Hematopoietic multipotent progenitor cell treated with erythropoietin and hydrocortisone succinate and interleukin-3 and kit ligand, for 15 days (in vitro differentiated cells): ENCODE measurements at regions not wholly inside any gene's neighbourhood (a gene's known extent, or its start where the extent isn't known, plus 50 kb on each side); places are given as distances from the start of the nearest gene placed in this dataset.
"Not testable (repeated sequence)": the region's sequence is repeated elsewhere in the genome, so short reads cannot be mapped to it uniquely, and the experiment has no call there.

Experiments
- DNase-seq: peaks from one replicate; pipeline ENCODE4 v3.0.0-alpha.2; 2015; ENCODE audit warnings: low spot score

DNA sequence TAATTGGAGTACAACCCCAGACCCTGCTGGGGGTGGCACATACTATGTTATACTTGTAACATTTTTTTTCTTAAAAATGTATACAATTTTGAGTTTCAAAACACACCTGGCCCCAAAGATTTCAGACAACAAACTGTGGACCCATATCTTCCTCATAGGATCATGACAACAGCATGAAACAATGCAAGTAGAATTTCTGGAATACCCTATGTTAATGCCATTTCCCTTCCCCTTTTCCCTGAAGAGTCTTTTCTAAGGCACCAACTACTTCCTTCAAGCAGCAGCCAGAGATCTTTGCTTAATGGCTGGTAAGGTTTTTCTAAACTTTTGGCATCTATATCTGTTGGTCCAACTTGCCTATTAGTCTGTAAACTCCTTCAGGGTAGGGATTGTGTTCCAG is 99.9 kb upstream of the SERBP1 start:
- no peak for DNase-seq

DNA sequence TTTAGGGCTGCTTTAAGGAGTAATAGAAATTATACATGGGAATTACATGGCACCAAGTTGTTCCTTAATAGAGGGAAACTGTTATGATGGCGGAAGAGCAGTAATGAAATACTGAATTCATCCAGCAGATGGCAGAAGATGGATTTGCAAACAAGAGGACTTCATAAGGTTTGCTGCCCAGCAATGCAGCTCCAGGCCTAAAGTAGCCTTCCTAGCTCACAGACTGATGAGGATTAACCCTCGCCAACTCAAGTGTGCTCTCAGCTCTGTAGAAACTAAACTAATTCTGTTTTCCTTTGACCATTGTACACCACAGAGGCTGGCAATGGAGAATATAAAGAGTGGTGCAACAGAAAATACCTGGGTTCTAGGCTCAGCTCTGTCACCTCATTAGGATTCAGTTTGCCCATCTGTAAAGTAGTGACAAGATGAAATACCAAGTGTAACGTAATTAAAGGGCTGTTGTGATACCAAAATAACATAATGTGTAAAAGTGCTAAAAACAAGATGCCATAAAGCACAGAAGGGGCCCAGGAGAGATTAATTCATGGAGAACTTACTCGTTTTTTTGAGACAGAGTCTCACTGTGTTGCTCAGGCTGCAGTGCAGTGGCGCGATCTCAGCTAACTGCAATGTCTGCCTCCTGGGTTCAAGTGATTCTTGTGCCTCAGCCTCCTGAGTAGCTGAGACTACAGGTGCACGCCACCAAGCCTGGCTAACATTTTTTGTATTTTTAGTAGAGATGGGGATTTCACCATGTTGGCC is 102.4 kb upstream of the SERBP1 start:
- DNase-seq: peak; percentile 57

DNA sequence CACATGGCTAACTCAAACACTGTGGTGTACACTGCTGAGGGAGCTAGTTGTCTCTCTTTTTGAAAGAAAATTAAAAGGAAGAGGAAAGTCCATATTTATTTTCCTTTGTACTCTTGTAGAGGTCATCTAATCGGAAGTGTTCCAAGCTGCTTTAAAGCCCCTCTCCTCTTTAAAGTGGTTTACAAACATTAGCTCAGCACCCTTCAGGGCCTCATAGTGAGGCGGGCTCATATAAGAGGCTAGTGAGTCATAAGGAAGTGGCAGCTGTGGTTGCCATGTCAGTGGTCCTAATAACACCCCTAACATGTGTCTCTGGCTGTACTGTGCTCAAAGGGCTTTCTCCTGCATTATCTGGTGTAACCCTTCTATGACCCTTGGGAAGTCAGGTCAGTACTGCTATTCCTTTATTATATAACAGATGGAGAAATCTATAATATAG is 104.4 kb upstream of the SERBP1 start:
- no peak for DNase-seq

- DNase-seq: peak; percentile 23
Observed at GRCh38 chr1:67535474-67535873, 105.3 kb upstream of the SERBP1 start.

DNA sequence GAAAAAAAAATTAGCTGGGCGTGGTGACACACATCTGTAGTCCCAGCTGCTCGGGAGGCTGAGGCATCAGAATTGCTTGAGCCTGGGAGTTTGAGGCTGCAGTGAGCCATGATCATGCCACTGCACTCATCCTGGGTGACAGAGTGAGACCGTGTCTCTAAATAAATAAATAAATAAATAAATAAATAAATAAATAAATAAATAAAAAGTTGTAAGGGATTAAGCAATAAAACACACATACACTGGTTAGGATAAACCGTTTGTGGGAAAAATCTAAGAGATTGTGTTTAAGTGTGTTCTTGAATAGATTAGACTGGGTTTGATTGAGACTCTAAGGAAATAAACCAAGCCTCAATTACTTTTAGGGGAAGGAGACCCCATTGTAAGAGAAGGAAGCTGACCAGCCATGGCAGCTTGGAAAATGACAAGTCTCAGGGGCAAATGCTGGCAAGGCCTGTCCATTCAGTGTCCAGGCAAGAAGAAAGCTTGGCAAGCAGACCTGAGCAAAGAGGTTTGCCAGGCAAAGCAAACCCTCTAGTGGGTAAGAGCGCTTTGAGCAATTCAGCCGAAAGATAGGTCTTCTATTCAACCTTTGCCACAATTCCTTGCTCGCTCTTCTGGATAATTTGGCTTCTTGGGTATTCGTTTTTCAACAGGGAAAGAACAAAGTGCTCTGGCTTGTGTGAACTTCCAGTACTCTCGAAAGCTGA is 106.9 kb upstream of the SERBP1 start:
- no peak for DNase-seq

DNA sequence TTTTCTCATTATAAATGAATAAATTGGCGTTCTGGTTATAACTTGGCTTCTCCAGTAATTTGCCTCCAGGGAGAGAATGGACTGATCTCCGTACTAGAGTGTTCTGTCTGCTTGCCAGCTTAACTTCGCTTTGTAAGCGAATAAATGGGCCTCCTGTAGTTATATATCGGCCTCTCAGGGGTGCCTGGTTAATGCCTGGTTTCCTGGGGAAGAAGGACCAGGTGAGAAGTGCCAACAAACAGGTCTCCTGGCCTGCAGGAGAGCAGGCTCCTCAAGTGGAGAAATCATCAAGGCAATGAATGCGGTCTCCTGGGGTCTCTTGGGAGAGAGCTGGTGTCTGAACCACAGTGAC is 107.4 kb upstream of the SERBP1 start:
- no peak for DNase-seq

DNA sequence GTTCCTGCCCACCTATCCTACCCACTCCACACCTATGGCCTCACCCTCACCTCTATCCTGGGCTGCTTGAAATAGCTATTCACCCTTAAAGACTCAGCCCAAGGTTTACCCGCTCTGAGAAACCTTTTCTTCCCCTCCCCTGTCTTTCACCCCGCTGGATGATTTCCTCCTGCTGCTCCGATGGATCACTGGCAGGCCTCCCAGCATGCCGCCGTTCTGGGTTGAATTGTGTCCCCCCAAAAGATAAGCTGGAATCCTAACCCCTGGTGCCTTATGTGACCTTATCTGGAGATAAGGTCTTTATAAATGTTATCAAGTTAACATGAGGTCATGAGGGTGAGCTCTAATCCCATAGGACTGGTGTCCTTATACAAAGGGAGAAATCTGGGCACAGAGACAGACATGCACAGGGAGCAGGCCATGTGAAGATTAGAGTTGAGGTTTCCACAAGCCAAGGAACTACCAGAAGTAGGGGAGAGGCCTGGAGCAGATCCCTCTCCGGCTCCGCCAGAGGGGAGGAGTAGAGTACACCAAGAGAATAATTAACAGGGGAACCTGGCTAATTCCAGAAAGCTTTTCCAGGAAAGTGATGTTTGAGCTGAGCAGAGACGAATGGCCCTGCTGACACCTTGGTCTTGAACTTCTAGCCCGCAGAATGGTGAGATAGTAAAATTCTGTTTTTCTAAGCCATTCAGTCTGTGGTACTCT is 110.0 kb upstream of the SERBP1 start:
- no peak for DNase-seq

GRCh38 chr1:67540733-67541125 is 110.5 kb upstream of the SERBP1 start:
- no peak for DNase-seq

DNA sequence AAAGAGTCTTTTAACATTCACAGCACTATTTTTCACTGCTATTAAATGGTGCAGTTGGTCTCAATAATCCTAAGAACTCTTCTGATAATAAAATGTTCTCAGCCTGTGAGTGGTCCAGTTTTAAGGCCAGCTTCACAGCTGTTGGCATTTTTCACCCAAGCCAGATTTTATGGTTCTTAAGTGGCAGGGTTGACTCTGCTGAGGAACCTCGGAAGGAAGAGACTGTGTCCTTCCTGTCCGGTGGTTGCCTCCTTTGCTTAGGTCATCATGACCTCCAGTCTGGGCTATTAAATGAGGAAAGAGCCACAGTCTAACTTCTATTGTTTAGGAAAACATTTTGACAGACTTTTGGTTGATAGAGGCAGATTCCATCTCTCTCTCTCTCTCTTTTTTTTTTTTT is 112.5 kb upstream of the SERBP1 start:
- DNase-seq: no peak

DNA sequence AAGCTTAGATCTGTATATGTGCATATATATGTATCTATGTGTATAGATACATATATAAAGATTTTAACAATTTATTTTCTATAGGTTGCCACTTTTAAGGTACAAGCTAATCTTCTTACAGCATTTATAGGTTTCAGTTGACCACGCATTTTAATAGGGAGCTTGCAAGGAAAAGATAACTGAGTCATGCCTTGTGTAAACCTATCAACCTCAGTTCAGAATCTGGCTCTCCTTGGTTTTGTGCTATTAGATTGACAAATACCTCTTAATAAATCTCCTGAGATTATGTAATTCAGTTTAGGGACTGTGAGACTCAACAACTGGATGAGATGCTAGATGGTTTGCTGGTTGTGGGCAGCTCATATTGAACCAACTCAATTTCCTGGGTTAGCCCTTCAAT is 114.7 kb upstream of the SERBP1 start:
- DNase-seq: no peak

- DNase-seq: no peak
Observed at GRCh38 chr1:67545364-67545763, 115.2 kb upstream of the SERBP1 start.

DNA sequence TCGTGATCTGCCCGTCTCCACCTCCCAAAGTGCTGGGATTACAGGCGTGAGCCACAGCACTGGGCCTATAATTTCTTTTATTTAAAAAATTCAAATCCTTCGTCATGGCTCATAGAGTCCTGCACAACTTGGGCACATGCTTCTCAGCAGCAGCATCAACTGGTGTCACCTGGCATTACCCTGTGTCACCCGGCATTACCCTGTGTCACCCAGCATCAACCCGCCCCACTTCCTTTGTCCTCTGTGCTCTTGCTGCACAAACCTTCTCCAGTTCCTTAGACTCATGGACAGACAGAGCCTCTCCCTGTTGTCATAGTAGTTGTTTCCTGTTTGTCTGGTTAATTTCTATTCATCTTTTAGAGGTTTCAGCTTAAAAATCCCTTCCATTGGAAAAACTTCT is 121.2 kb upstream of the SERBP1 start:
- DNase-seq: no peak

GRCh38 chr1:67552336-67552759 is 122.1 kb upstream of the SERBP1 start:
- DNase-seq: no peak

- DNase-seq: not testable (repeated sequence)
Observed at GRCh38 chr1:67554204-67554603, 124.0 kb upstream of the SERBP1 start.

- no peak for DNase-seq
Observed at GRCh38 chr1:67555461-67556296, 125.5 kb upstream of the SERBP1 start.

DNA sequence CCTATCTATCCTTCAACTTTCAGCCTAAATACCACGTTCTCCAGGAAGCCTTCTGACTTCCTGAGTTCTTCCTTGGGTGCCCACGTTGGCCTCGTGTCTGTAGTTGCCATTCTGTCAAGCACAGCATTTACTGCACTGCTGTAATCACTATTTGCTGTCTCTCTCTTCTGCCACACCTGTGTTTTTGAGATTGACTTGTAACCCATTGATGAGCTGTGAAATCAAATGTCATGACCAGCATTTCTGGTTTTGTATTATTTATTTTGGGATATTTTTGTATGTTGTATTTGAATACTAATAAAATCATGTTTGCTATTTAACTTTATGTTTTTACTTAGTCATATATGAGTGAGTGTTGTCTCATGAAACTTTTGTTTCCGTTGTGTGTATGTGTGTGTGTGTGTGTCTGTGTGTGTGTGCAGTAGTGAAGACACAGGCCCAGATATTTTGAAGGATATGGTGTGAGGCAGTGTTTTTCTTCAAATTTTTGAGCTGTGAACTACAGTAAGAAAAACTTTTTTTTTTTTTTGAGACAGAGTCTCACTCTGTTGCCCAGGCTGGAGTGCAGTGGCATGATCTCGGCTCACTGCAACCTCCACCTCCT is 126.2 kb upstream of the SERBP1 start:
- no peak for DNase-seq

DNA sequence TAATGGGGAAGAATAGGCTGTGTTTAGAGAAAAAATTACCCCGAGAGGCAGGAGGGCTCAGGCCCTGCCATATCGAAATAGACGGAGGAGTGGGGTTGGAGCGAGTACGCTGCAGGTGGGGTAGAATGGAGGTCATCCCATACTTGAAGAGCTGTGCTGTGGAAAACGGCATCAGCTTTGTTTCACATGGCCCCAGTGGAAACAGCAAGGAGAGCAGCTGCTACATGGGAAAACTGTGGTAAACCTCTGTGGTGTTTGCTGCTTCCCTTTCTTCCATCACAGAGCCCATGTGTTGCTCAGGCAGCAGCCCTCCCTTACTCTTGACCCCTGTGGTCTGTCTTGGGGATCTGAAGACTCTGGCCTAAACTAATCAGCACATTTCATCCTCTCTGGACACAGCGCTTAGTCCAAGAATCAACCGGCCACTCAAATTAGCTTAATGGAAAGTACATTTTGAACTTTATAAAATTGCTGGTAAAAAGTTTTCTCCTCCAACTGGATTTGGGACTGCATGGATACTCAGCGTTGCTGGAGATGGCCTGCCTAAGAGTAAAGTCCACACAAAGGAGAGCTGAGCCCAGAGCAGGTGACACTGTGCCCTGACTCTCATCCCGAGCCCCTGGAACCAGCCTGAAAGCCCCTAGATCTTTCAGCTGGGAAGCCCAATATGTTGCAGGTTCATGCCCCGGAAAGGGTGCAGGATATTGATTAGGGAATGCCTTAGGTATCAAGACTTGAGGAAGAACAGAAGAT is 127.1 kb upstream of the GADD45A start:
- no peak for DNase-seq

GRCh38 chr1:67558449-67559193 is 126.4 kb upstream of the GADD45A start:
- DNase-seq: no peak

- no peak for DNase-seq
Observed at GRCh38 chr1:67559222-67559700, 125.7 kb upstream of the GADD45A start.

DNA sequence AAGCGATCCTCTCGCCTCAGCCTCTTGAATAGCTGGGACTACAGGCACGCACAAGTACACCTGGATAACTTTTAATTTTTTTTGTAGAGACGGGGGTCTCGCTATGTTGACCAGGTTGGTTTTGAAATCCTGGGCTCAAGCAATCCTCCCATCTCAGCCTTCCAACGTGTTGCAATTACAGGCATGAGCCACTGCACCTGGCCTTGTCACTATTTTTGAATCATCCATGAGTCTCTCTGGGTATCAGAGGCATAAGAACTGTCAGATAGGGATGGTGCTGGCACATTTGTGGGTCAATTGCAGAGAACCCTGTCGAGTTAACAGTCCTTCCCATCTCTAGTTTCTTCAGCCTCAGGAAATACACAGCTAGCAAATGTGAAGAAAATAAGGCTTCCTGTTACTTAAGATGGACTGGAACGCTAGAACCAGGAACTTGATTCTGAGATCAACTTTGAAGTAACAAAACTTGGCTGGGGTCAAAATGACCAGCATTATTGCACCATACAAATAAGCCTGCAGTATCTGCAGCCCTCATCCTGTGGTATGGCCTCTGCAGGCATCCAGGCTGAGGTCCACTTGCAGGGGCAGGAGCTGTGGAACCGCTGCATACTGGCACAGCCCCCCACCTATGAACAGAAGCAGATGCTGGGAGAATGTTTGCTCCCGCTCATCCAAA is 124.3 kb upstream of the GADD45A start:
- DNase-seq: no peak
